ENCODE measurements at regions not wholly inside any gene's neighbourhood (a gene's known extent, or its start where the extent isn't known, plus 50 kb on each side); places are given as distances from the start of the nearest gene placed in this dataset.

GRCh38 chr1:188700116-188700515, 1777.5 kb downstream of the BRINP3 start:
- H3K9ac ChIP-seq (ENCODE audit: low read depth in 1 of 2, low read length in 2 of 2): no peak overlapping the region
- TF ChIP-seq GABPA (IDR thresholded peaks at IDR 0.05 in 1 of 2, conservative IDR thresholded peaks at IDR 0.05 in 1 of 2) (no peak), TAF1 (conservative IDR thresholded peaks at IDR 0.05) (no peak), RXRA (IDR thresholded peaks at IDR 0.05) (no peak), RAD21 (IDR thresholded peaks at IDR 0.05) (no peak), CTCF (IDR thresholded peaks at IDR 0.05; ENCODE audit: low read depth, low read length, missing input control) (no peak), FOXA2 (IDR thresholded peaks at IDR 0.05) (no peak), EGR1 (IDR thresholded peaks at IDR 0.05; ENCODE audit: low read depth in 2 of 2) (no peak), HNF4G (IDR thresholded peaks at IDR 0.05) (no peak), ZBTB33 (IDR thresholded peaks at IDR 0.05) (no peak), NR2F2 (IDR thresholded peaks at IDR 0.05) (no peak)

GRCh38 chr1:188706742-188707141, 1770.9 kb downstream of the BRINP3 start:
- DNase-seq (ENCODE audit: low spot score): no peak
- no peaks in the 10 kb centered on the region for H3K27me3 ChIP-seq (ENCODE audit: control insufficient read depth in 4 of 4, insufficient read depth in 4 of 4, low read length in 3 of 4)
- no peak overlapping the region for H3K9ac ChIP-seq (ENCODE audit: low read depth in 1 of 2, low read length in 2 of 2)
- no peaks in the 10 kb centered on the region for H3K9me3 ChIP-seq (ENCODE audit: control insufficient read depth in 4 of 4, low read length in 3 of 4)
- H3K4me3 ChIP-seq (ENCODE audit: low read depth in 1 of 3, low read length in 3 of 3): no peak overlapping the region
- H3K27ac ChIP-seq (ENCODE audit: low read depth in 1 of 2, low read length in 2 of 2): no peak overlapping the region
- WGBS: 69% methylated on average over 4 of the region's 4 CpGs
- TF ChIP-seq EGR1 (IDR thresholded peaks at IDR 0.05; ENCODE audit: low read depth in 2 of 2) (no peak), RAD21 (IDR thresholded peaks at IDR 0.05) (no peak)
- H3K4me1 ChIP-seq (ENCODE audit: control insufficient read depth in 4 of 4, insufficient read depth in 4 of 4, low read length in 3 of 4): no peaks in the 10 kb centered on the region
- H3K36me3 ChIP-seq (ENCODE audit: control insufficient read depth in 4 of 4, insufficient read depth in 3 of 4, low read depth in 1 of 4, low read length in 3 of 4): no peaks in the 10 kb centered on the region

More at GRCh38 chr1:188700116-188700515, 1777.5 kb downstream of the BRINP3 start:
- 82% methylated on average over 2 of the region's 2 CpGs for WGBS
- no peak for DNase-seq (ENCODE audit: low spot score)
- Histone ChIP-seq H3K27ac (ENCODE audit: low read depth in 1 of 2, low read length in 2 of 2) (no peak overlapping the region), H3K9me3 (ENCODE audit: control insufficient read depth in 4 of 4, low read length in 3 of 4) (no peaks in the 10 kb centered on the region), H3K4me1 (ENCODE audit: control insufficient read depth in 4 of 4, insufficient read depth in 4 of 4, low read length in 3 of 4) (no peaks in the 10 kb centered on the region), H3K36me3 (ENCODE audit: control insufficient read depth in 4 of 4, insufficient read depth in 3 of 4, low read depth in 1 of 4, low read length in 3 of 4) (no peaks in the 10 kb centered on the region), H3K27me3 (ENCODE audit: control insufficient read depth in 4 of 4, insufficient read depth in 4 of 4, low read length in 3 of 4) (no peaks in the 10 kb centered on the region), H3K4me3 (ENCODE audit: low read depth in 1 of 3, low read length in 3 of 3) (no peak overlapping the region)

GRCh38 chr1:188708795-188709535, 1768.7 kb downstream of the BRINP3 start:
- no peaks in the 10 kb centered on the region for H3K36me3 ChIP-seq (ENCODE audit: control insufficient read depth in 4 of 4, insufficient read depth in 3 of 4, low read depth in 1 of 4, low read length in 3 of 4)
- H3K27ac ChIP-seq (ENCODE audit: low read depth in 1 of 2, low read length in 2 of 2): no peak overlapping the region
- H3K27me3 ChIP-seq (ENCODE audit: control insufficient read depth in 4 of 4, insufficient read depth in 4 of 4, low read length in 3 of 4): no peaks in the 10 kb centered on the region
- no peaks in the 10 kb centered on the region for H3K9me3 ChIP-seq (ENCODE audit: control insufficient read depth in 4 of 4, low read length in 3 of 4)
- DNase-seq (ENCODE audit: low spot score): no peak
- H3K4me3 ChIP-seq (ENCODE audit: low read depth in 1 of 3, low read length in 3 of 3): no peak overlapping the region
- H3K4me1 ChIP-seq (ENCODE audit: control insufficient read depth in 4 of 4, insufficient read depth in 4 of 4, low read length in 3 of 4): no peaks in the 10 kb centered on the region
- WGBS: 62% methylated on average over 4 of the region's 4 CpGs
- H3K9ac ChIP-seq (ENCODE audit: low read depth in 1 of 2, low read length in 2 of 2): no peak overlapping the region
- TF ChIP-seq YY1 (IDR thresholded peaks at IDR 0.05) (no peak), RXRA (IDR thresholded peaks at IDR 0.05) (no peak)

Measured in liver (tissue), 8 donors.